ENCODE measurements at regions not wholly inside any gene's neighbourhood (a gene's known extent, or its start where the extent isn't known, plus 50 kb on each side); places are given as distances from the start of the nearest gene placed in this dataset.

DNA sequence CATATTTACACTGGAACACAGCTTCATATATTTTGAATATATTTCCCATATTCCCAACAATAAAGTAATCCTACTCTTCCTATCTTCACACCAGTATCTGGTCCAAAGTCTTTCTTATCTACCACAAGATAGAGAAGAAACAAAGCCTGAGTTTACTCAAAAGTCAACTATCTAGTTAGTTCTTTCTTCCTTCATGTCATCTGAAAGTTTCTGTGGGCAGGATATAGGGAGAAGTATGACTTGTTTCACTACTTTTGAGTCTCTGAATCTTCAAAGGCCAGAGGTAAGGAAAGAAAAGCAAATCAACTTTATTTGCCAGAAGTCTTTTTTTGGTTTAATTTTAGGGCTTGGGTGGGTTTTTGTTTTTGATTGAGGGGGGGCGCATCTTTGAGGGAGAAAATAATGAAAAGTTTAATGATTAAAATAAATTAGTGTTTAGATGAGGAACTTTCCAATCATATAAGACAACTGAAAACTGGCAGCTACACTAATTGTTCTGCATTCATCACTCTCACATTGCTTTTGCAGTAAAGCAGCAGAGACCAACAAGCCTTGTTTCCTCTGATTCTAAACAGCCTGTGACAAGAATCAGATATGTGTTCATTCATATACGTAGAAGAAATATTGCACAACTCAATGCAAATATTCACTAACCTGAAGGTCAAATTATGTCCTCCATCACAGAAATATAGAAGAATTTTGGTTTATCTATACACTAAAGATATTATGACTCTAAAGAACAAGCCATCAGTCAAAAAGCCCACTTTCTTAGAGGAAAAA, 421.4 kb downstream of the SHQ1 start:
- Histone ChIP-seq H3K27ac (ENCODE audit: low read length) (no peak overlapping the region), H3K27me3 (ENCODE audit: control insufficient read depth, insufficient read depth, low read length) (no peaks in the 10 kb centered on the region), H3K4me1 (ENCODE audit: control insufficient read depth, insufficient read depth, low read length) (peaks cover 4% of the 10 kb centered on the region), H3K9me3 (ENCODE audit: control insufficient read depth, low read depth, low read length) (no peaks in the 10 kb centered on the region), H3K4me3 (ENCODE audit: low read length) (no peak overlapping the region), H3K36me3 (ENCODE audit: control insufficient read depth, insufficient read depth, low read length) (no peaks in the 10 kb centered on the region)
- WGBS (ENCODE audit: insufficient coverage, low lambda C conversion rate), result 50% methylated on average over 2 of the region's 2 CpGs
- no peak for DNase-seq

DNA sequence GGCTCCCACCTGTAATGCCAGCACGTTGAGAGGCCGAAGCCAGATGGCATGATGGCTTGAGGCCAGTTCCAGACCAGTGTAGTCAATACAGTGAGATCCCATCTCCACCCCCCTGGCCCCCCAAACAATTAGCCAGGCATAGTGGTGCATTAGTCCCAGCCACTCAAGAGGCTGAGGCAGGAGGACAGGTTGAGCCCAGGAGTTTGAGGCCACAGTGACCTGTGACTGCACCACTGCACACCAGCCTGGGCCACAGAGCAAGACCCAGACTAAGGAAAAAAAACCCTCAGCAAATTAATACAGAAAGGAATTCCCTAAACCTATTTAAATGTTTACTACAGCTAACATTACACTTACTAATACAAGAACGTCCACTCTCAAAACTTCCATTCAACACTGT, 424.6 kb downstream of the SHQ1 start:
- WGBS (ENCODE audit: insufficient coverage, low lambda C conversion rate), result no CpG with 5 or more reads among the region's 3 CpGs
- Histone ChIP-seq H3K4me1 (ENCODE audit: control insufficient read depth, insufficient read depth, low read length) (peaks cover 4% of the 10 kb centered on the region), H3K36me3 (ENCODE audit: control insufficient read depth, insufficient read depth, low read length) (no peaks in the 10 kb centered on the region)

DNA sequence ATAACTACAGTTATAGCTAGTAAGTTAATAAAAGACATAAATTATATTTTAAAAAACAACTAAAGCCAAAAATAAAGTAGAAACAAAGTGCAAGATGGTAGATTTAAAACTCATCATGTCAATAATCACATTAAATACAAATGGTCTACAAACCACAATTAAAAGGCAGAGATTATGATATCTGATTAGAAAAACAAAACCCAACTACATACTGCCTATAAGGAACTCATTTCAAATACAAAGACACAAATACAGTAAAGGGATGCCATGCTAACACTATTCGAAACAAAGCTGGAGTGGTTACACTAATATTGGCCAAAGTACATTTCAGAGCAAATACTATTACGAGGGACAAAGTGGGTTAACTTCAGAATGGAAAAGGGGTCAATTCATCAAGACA, 426.5 kb downstream of the SHQ1 start:
- Histone ChIP-seq H3K9me3 (ENCODE audit: control insufficient read depth, low read depth, low read length) (peaks cover 5% of the 10 kb centered on the region), H3K27me3 (ENCODE audit: control insufficient read depth, insufficient read depth, low read length) (no peaks in the 10 kb centered on the region), H3K36me3 (ENCODE audit: control insufficient read depth, insufficient read depth, low read length) (no peaks in the 10 kb centered on the region), H3K27ac (ENCODE audit: low read length) (no peak overlapping the region), H3K4me1 (ENCODE audit: control insufficient read depth, insufficient read depth, low read length) (peaks cover 4% of the 10 kb centered on the region), H3K4me3 (ENCODE audit: low read length) (no peak overlapping the region)
- no peak for DNase-seq
- 100% methylated on average over 2 of the region's 2 CpGs for WGBS (ENCODE audit: insufficient coverage, low lambda C conversion rate)

More for the DNA sequence above, 424.6 kb downstream of the SHQ1 start:
- no peak overlapping the region for H3K27ac ChIP-seq (ENCODE audit: low read length)
- H3K27me3 ChIP-seq (ENCODE audit: control insufficient read depth, insufficient read depth, low read length), result no peaks in the 10 kb centered on the region
- H3K9me3 ChIP-seq (ENCODE audit: control insufficient read depth, low read depth, low read length), result peaks cover 5% of the 10 kb centered on the region
- DNase-seq, result no peak
- H3K4me3 ChIP-seq (ENCODE audit: low read length), result no peak overlapping the region

DNA sequence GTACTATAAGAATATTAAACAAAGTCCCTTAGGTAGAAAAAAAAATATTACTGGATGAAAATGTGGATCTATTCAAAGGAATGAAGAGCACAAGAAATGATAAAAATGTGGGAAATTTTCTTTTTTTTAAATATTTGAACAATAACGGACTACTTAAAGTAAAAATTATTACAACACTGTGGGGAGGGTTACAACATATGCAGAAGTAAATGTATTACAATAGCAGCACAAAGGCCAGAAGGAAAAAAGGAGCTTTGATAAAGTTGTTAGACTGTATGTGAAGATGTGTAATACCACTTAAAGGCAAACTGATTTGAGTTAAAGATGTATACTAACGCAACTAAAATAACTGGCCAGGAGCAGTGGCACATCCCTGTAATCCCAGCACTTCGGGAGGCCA, 427.1 kb downstream of the SHQ1 start:
- no peaks in the 10 kb centered on the region for H3K27me3 ChIP-seq (ENCODE audit: control insufficient read depth, insufficient read depth, low read length)
- WGBS (ENCODE audit: insufficient coverage, low lambda C conversion rate), result 100% methylated on average over 1 of the region's 3 CpGs
- H3K4me1 ChIP-seq (ENCODE audit: control insufficient read depth, insufficient read depth, low read length), result no peaks in the 10 kb centered on the region
- H3K4me3 ChIP-seq (ENCODE audit: low read length), result no peak overlapping the region
- DNase-seq, result no peak
- H3K9me3 ChIP-seq (ENCODE audit: control insufficient read depth, low read depth, low read length), result peaks cover 5% of the 10 kb centered on the region
- no peaks in the 10 kb centered on the region for H3K36me3 ChIP-seq (ENCODE audit: control insufficient read depth, insufficient read depth, low read length)
- H3K27ac ChIP-seq (ENCODE audit: low read length), result no peak overlapping the region

DNA sequence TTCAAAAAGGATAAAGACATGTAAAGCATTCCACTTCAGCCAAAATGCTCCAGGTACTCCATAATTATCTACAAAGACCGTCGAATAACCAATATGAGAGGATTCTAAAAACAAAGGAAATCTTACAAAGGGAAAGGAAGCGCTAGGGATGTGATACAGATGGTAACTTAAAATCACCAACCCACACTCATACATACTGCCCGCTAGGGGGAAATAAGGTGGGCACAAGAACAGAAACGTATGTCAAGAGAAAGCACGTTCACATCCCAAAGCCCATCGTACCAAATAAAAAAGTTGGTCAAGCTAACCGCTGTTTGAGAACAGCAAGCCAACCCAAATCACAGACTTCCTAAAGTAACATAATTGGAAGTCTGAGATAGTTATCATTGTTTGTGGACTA, 429.4 kb downstream of the SHQ1 start:
- no peak for DNase-seq
- Histone ChIP-seq H3K27me3 (ENCODE audit: control insufficient read depth, insufficient read depth, low read length) (no peaks in the 10 kb centered on the region), H3K36me3 (ENCODE audit: control insufficient read depth, insufficient read depth, low read length) (no peaks in the 10 kb centered on the region), H3K4me3 (ENCODE audit: low read length) (no peak overlapping the region), H3K9me3 (ENCODE audit: control insufficient read depth, low read depth, low read length) (peaks cover 5% of the 10 kb centered on the region), H3K27ac (ENCODE audit: low read length) (no peak overlapping the region), H3K4me1 (ENCODE audit: control insufficient read depth, insufficient read depth, low read length) (no peaks in the 10 kb centered on the region)
- no CpG with 5 or more reads among the region's 8 CpGs for WGBS (ENCODE audit: insufficient coverage, low lambda C conversion rate)

DNA sequence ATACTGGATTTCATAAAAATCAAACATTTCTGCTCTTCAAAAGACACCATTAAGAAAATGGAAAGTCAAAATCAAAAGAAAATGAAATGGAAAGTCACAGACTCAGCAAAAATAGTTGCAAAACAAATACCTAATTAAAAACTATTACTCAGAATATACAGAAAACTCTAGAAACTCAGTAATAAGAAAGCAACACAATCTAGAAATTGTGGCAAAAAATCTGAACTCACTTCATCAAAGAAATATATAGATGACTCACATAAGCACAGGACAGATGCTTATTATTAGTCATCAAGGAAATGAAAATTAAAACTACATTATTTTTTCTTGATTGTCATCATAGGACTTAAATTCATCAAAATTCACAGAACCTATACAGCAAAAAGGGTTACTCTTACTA, 430.0 kb downstream of the SHQ1 start:
- H3K4me1 ChIP-seq (ENCODE audit: control insufficient read depth, insufficient read depth, low read length), result no peaks in the 10 kb centered on the region
- DNase-seq, result no peak
- H3K27me3 ChIP-seq (ENCODE audit: control insufficient read depth, insufficient read depth, low read length), result no peaks in the 10 kb centered on the region
- H3K27ac ChIP-seq (ENCODE audit: low read length), result no peak overlapping the region
- H3K9me3 ChIP-seq (ENCODE audit: control insufficient read depth, low read depth, low read length), result peaks cover 5% of the 10 kb centered on the region
- H3K4me3 ChIP-seq (ENCODE audit: low read length), result no peak overlapping the region
- no peaks in the 10 kb centered on the region for H3K36me3 ChIP-seq (ENCODE audit: control insufficient read depth, insufficient read depth, low read length)

DNA sequence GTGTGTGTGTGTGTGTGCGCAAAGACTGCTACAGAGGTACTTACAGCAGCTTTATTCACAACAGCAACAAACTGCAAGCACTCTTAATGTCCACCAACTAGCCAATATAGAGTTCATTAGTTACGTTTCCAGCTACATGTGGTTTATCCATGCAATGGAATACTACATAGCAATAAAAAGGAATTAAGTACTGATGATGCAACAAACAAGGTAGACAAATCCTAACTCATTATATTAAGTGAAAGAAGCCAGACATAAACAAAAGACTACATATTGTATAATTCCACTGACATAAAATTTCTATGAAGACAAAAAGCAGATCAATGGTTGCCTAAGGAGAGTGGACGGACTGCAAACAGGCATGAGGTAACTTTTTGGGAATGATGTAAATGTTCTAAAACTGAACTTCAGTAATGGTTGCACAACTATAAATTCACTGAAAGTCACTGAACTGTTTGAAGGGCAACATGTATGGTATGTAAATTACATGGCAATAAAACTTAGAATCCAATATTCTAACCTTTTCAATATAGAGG, 433.7 kb downstream of the SHQ1 start:
- DNase-seq, result no peak
- Histone ChIP-seq H3K27ac (ENCODE audit: low read length) (no peak overlapping the region), H3K4me3 (ENCODE audit: low read length) (no peak overlapping the region), H3K27me3 (ENCODE audit: control insufficient read depth, insufficient read depth, low read length) (no peaks in the 10 kb centered on the region), H3K9me3 (ENCODE audit: control insufficient read depth, low read depth, low read length) (no peaks in the 10 kb centered on the region), H3K4me1 (ENCODE audit: control insufficient read depth, insufficient read depth, low read length) (peaks cover 11% of the 10 kb centered on the region), H3K36me3 (ENCODE audit: control insufficient read depth, insufficient read depth, low read length) (no peaks in the 10 kb centered on the region)
- WGBS (ENCODE audit: insufficient coverage, low lambda C conversion rate), result 100% methylated on average over 1 of the region's 3 CpGs

DNA sequence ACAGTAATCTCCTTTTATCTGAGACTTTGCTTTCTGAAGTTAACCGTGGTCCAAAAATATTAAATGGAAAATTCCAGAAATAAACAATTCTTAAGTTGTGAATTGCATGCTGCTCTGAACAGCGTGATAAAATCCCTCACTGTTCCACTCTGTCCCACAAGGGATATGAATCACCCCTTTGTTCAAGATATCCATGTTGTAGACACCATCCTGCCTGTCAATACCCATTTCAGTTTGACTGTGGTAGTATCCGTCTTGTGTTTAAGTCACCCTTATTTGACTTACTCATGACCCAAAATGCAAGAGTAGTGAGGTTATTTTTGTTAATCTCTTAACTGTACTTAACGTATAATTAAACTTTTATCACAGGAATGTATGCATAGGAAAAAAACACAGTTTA, 435.0 kb downstream of the SHQ1 start:
- H3K9me3 ChIP-seq (ENCODE audit: control insufficient read depth, low read depth, low read length), result no peaks in the 10 kb centered on the region
- H3K36me3 ChIP-seq (ENCODE audit: control insufficient read depth, insufficient read depth, low read length), result no peaks in the 10 kb centered on the region
- H3K4me1 ChIP-seq (ENCODE audit: control insufficient read depth, insufficient read depth, low read length), result peaks cover 11% of the 10 kb centered on the region
- 88% methylated on average over 1 of the region's 4 CpGs for WGBS (ENCODE audit: insufficient coverage, low lambda C conversion rate)
- H3K27me3 ChIP-seq (ENCODE audit: control insufficient read depth, insufficient read depth, low read length), result no peaks in the 10 kb centered on the region
- DNase-seq, result no peak
- no peak overlapping the region for H3K27ac ChIP-seq (ENCODE audit: low read length)
- no peak overlapping the region for H3K4me3 ChIP-seq (ENCODE audit: low read length)

DNA sequence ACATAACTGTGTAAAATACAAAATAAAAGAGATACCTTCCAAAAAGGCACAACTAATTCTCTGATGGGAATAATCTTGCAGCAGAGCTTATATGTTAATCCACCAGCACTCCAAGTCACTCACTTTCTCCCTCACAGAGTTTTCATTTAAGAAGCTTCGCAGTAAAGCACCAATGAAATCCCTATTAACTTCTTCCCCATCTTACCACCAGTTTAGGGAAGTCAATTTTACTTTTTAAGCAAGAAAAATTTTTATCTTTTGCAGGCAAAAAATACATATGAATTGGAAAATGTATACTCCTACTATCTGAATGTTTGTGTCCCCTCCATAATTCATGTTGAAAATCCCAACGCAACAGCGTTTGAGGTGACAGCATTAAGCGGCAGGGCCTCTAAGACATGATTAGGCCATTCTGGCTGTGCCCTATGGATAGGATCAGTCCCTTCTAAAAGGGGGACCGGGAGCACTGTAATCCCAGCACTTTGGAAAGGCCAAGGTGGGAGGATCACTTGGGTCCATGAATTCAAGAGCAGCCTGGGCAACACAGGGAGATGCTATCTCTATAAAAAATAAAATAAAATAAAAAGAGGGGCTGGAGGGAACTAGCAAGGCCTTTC, 435.8 kb downstream of the SHQ1 start:
- Histone ChIP-seq H3K4me3 (ENCODE audit: low read length) (no peak overlapping the region), H3K27ac (ENCODE audit: low read length) (no peak overlapping the region), H3K4me1 (ENCODE audit: control insufficient read depth, insufficient read depth, low read length) (peaks cover 11% of the 10 kb centered on the region), H3K27me3 (ENCODE audit: control insufficient read depth, insufficient read depth, low read length) (no peaks in the 10 kb centered on the region), H3K36me3 (ENCODE audit: control insufficient read depth, insufficient read depth, low read length) (no peaks in the 10 kb centered on the region), H3K9me3 (ENCODE audit: control insufficient read depth, low read depth, low read length) (no peaks in the 10 kb centered on the region)
- no peak for DNase-seq
- WGBS (ENCODE audit: insufficient coverage, low lambda C conversion rate), result 100% methylated on average over 1 of the region's 5 CpGs

DNA sequence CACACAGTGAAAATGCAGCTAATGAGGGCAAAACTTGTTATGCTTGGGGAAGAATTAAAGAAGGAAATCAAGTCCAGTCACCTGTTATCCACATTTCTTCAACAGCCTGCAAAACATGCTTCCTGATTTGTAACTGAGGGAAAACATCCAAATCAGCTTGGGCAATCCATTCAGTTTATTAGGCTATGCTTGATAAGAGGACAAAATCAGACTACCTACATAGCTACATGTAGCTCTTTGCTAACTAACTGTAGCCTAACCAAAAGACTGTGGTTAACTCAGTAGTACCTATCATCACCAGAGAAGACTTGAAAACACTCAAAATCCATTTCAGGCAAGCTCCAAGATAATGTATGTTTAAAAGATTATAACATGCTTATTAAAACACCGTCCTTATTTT, 436.4 kb downstream of the SHQ1 start:
- peaks cover 11% of the 10 kb centered on the region for H3K4me1 ChIP-seq (ENCODE audit: control insufficient read depth, insufficient read depth, low read length)
- no peak overlapping the region for H3K27ac ChIP-seq (ENCODE audit: low read length)
- DNase-seq, result no peak

DNA sequence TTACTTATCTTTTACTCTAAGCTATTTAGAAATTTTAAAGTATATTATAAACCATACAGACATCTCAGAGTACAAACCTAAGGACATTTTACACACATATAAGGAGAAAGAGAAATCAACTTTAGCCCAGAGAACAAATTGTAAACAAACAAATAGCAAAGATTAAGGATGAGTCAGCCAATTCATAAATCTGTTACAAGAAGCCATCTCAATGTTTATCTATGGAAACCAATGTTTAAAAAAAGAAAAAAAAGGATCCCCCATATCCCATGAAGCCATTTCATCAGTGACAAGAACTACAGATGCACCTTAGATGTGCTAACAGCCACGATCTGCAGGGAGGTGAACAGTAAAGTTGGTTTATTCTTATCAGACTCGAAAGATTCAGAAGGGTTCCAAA, 437.1 kb downstream of the SHQ1 start:
- Histone ChIP-seq H3K9me3 (ENCODE audit: control insufficient read depth, low read depth, low read length) (no peaks in the 10 kb centered on the region), H3K4me1 (ENCODE audit: control insufficient read depth, insufficient read depth, low read length) (peaks cover 11% of the 10 kb centered on the region), H3K27ac (ENCODE audit: low read length) (no peak overlapping the region), H3K27me3 (ENCODE audit: control insufficient read depth, insufficient read depth, low read length) (no peaks in the 10 kb centered on the region), H3K36me3 (ENCODE audit: control insufficient read depth, insufficient read depth, low read length) (no peaks in the 10 kb centered on the region), H3K4me3 (ENCODE audit: low read length) (no peak overlapping the region)
- DNase-seq, result no peak
- WGBS (ENCODE audit: insufficient coverage, low lambda C conversion rate), result no CpG with 5 or more reads among the region's 2 CpGs

More for the DNA sequence above, 436.4 kb downstream of the SHQ1 start:
- Histone ChIP-seq H3K4me3 (ENCODE audit: low read length) (no peak overlapping the region), H3K27me3 (ENCODE audit: control insufficient read depth, insufficient read depth, low read length) (no peaks in the 10 kb centered on the region), H3K36me3 (ENCODE audit: control insufficient read depth, insufficient read depth, low read length) (no peaks in the 10 kb centered on the region), H3K9me3 (ENCODE audit: control insufficient read depth, low read depth, low read length) (no peaks in the 10 kb centered on the region)
- WGBS (ENCODE audit: insufficient coverage, low lambda C conversion rate), result no CpG with 5 or more reads among the region's 1 CpG
